Activated T-helper 2 cell treated with anti-CD3 and anti-CD28 coated beads, Interferon-gamma antibody, Interleukin-2, Interleukin-4, amounts not matched to agents 10 μg/mL and 5 μg/mL and 100 μg/mL, durations not matched to agents 14 hours and 24 hours and 36 hours (primary cell): ENCODE measurements at regions not wholly inside any gene's neighbourhood (a gene's known extent, or its start where the extent isn't known, plus 50 kb on each side); places are given as distances from the start of the nearest gene placed in this dataset.

Experiments
- DNase-seq: peaks from one replicate; pipeline ENCODE4 v3.0.0; 2021; ENCODE audit warnings: low spot score
- H3K27ac Mint-ChIP-seq: one replicate; pipeline ENCODE4 v1.8.0; 2021; ENCODE audit warnings: mixed read lengths
- H3K27me3 Mint-ChIP-seq: one replicate; pipeline ENCODE4 v1.8.0; 2021; ENCODE audit warnings: low read depth, mixed read lengths
- H3K36me3 Mint-ChIP-seq: one replicate; pipeline ENCODE4 v1.8.0; 2021; ENCODE audit warnings: low read depth, mixed read lengths
- H3K4me1 Mint-ChIP-seq: one replicate; pipeline ENCODE4 v1.8.0; 2021; ENCODE audit warnings: low read depth, mixed read lengths
- H3K4me3 Mint-ChIP-seq: one replicate; pipeline ENCODE4 v1.8.0; 2021; ENCODE audit warnings: low read depth, mild to moderate bottlenecking, moderate library complexity, mixed read lengths
- H3K9me3 Mint-ChIP-seq: one replicate; pipeline ENCODE4 v1.8.0; 2021; ENCODE audit warnings: mixed read lengths
- intact Hi-C: fragments of 100-400 bp; cut with micrococcal nuclease; formaldehyde crosslinking; loops from one replicate; pipeline ENCODE4 v1.15.1; 2023

GRCh38 chr18:32566960-32567359 is 96.3 kb upstream of the GAREM1 start:
- Mint-ChIP-seq H3K27ac (no peak overlapping the region), H3K4me1 (no peaks in the 10 kb centered on the region), H3K4me3 (no peak overlapping the region), H3K27me3 (no peaks in the 10 kb centered on the region), H3K36me3 (no peaks in the 10 kb centered on the region), H3K9me3 (no peaks in the 10 kb centered on the region)
- intact Hi-C loops = no loop called here
- no peak for DNase-seq

GRCh38 chr18:32553640-32554365 is 83.1 kb upstream of the GAREM1 start:
- intact Hi-C loops = loop anchor here (5.0 kb wide), 1 partner anchor 267 kb away; no protein-coding TSS in a partner anchor
- no peaks in the 10 kb centered on the region for H3K9me3 Mint-ChIP-seq
- no peak for DNase-seq
- no peak overlapping the region for H3K27ac Mint-ChIP-seq
- H3K4me1 Mint-ChIP-seq = no peaks in the 10 kb centered on the region
- H3K4me3 Mint-ChIP-seq = no peak overlapping the region
- H3K36me3 Mint-ChIP-seq = no peaks in the 10 kb centered on the region
- peaks cover 14% of the 10 kb centered on the region for H3K27me3 Mint-ChIP-seq

- Mint-ChIP-seq H3K27me3 (peaks cover 15% of the 10 kb centered on the region), H3K9me3 (no peaks in the 10 kb centered on the region), H3K4me3 (no peak overlapping the region), H3K4me1 (no peaks in the 10 kb centered on the region), H3K36me3 (no peaks in the 10 kb centered on the region), H3K27ac (no peak overlapping the region)
- no peak for DNase-seq
- intact Hi-C loops = loop anchor here (5.0 kb wide), 1 partner anchor 266 kb away; no protein-coding TSS in a partner anchor
Observed at GRCh38 chr18:32553174-32553573, 82.5 kb upstream of the GAREM1 start.

GRCh38 chr18:32552421-32553030 is 81.8 kb upstream of the GAREM1 start:
- H3K27me3 Mint-ChIP-seq = peaks cover 16% of the 10 kb centered on the region
- H3K9me3 Mint-ChIP-seq = no peaks in the 10 kb centered on the region
- DNase-seq = peak; percentile 28
- no peaks in the 10 kb centered on the region for H3K4me1 Mint-ChIP-seq
- no peaks in the 10 kb centered on the region for H3K36me3 Mint-ChIP-seq
- no peak overlapping the region for H3K4me3 Mint-ChIP-seq
- intact Hi-C loops = loop anchor here (1.0 to 5.0 kb wide), 3 partner anchors 265 to 394 kb away; no protein-coding TSS in a partner anchor
- H3K27ac Mint-ChIP-seq = no peak overlapping the region

GRCh38 chr18:32550963-32551362 is 80.3 kb upstream of the GAREM1 start:
- intact Hi-C loops = loop anchor here (5.0 kb wide), 1 partner anchor 264 kb away; no protein-coding TSS in a partner anchor
- Mint-ChIP-seq H3K36me3 (no peaks in the 10 kb centered on the region), H3K9me3 (no peaks in the 10 kb centered on the region), H3K4me1 (no peaks in the 10 kb centered on the region), H3K4me3 (no peak overlapping the region), H3K27ac (no peak overlapping the region), H3K27me3 (peaks cover 19% of the 10 kb centered on the region)
- DNase-seq = no peak

- H3K27ac Mint-ChIP-seq = no peak overlapping the region
- peaks cover 21% of the 10 kb centered on the region for H3K27me3 Mint-ChIP-seq
- no peak overlapping the region for H3K4me3 Mint-ChIP-seq
- DNase-seq = no peak
- intact Hi-C loops = loop anchor here (5.0 kb wide), 1 partner anchor 262 kb away; no protein-coding TSS in a partner anchor
- no peaks in the 10 kb centered on the region for H3K9me3 Mint-ChIP-seq
- no peaks in the 10 kb centered on the region for H3K4me1 Mint-ChIP-seq
- H3K36me3 Mint-ChIP-seq = no peaks in the 10 kb centered on the region
Observed at GRCh38 chr18:32549248-32550110, 78.8 kb upstream of the GAREM1 start.

- Mint-ChIP-seq H3K4me1 (no peaks in the 10 kb centered on the region), H3K36me3 (no peaks in the 10 kb centered on the region), H3K27me3 (peaks cover 25% of the 10 kb centered on the region), H3K27ac (no peak overlapping the region), H3K4me3 (no peak overlapping the region), H3K9me3 (no peaks in the 10 kb centered on the region)
- intact Hi-C loops = no loop called here
- no peak for DNase-seq
Observed at GRCh38 chr18:32548688-32549087, 78.0 kb upstream of the GAREM1 start.

- no peak overlapping the region for H3K27ac Mint-ChIP-seq
- no peaks in the 10 kb centered on the region for H3K9me3 Mint-ChIP-seq
- no peak overlapping the region for H3K4me3 Mint-ChIP-seq
- DNase-seq = no peak
- no peaks in the 10 kb centered on the region for H3K36me3 Mint-ChIP-seq
- H3K4me1 Mint-ChIP-seq = no peaks in the 10 kb centered on the region
- peaks cover 32% of the 10 kb centered on the region for H3K27me3 Mint-ChIP-seq
- intact Hi-C loops = no loop called here
Observed at GRCh38 chr18:32545631-32546030, 74.9 kb upstream of the GAREM1 start.

GRCh38 chr18:32544088-32544487 is 73.4 kb upstream of the GAREM1 start:
- peaks cover 34% of the 10 kb centered on the region for H3K27me3 Mint-ChIP-seq
- no peaks in the 10 kb centered on the region for H3K36me3 Mint-ChIP-seq
- no peak overlapping the region for H3K27ac Mint-ChIP-seq
- intact Hi-C loops = no loop called here
- DNase-seq = no peak
- no peak overlapping the region for H3K4me3 Mint-ChIP-seq
- no peaks in the 10 kb centered on the region for H3K9me3 Mint-ChIP-seq
- H3K4me1 Mint-ChIP-seq = no peaks in the 10 kb centered on the region

GRCh38 chr18:32542221-32542798 is 71.6 kb upstream of the GAREM1 start:
- H3K36me3 Mint-ChIP-seq = no peaks in the 10 kb centered on the region
- no peaks in the 10 kb centered on the region for H3K9me3 Mint-ChIP-seq
- H3K4me1 Mint-ChIP-seq = no peaks in the 10 kb centered on the region
- H3K27me3 Mint-ChIP-seq = peaks cover 32% of the 10 kb centered on the region
- DNase-seq = no peak
- intact Hi-C loops = no loop called here
- no peak overlapping the region for H3K4me3 Mint-ChIP-seq
- H3K27ac Mint-ChIP-seq = no peak overlapping the region

GRCh38 chr18:32530947-32531651 is 60.4 kb upstream of the GAREM1 start:
- intact Hi-C loops = loop anchor here (1.0 kb wide), 1 partner anchor 229 kb away; no protein-coding TSS in a partner anchor
- peak; percentile 16 for DNase-seq
- Mint-ChIP-seq H3K36me3 (no peaks in the 10 kb centered on the region), H3K4me1 (peaks cover 12% of the 10 kb centered on the region), H3K4me3 (no peak overlapping the region), H3K27ac (no peak overlapping the region), H3K9me3 (no peaks in the 10 kb centered on the region), H3K27me3 (peaks cover 29% of the 10 kb centered on the region)
